IPS-18a (cell line): ENCODE measurements at regions not wholly inside any gene's neighbourhood (a gene's known extent, or its start where the extent isn't known, plus 50 kb on each side); places are given as distances from the start of the nearest gene placed in this dataset.

Source experiments
- H3K27ac ChIP-seq: one replicate; pipeline ENCODE4 v1.5.1; 2013; ENCODE audit warnings: low read length
- H3K27me3 ChIP-seq: one replicate; pipeline ENCODE4 v1.6.1; 2013; ENCODE audit warnings: mild to moderate bottlenecking, low read length; ENCODE audit not compliant: control insufficient read depth, insufficient read depth
- H3K36me3 ChIP-seq: one replicate; pipeline ENCODE4 v1.6.1; 2013; ENCODE audit warnings: low read depth, low read length; ENCODE audit not compliant: control insufficient read depth
- H3K4me1 ChIP-seq: one replicate; pipeline ENCODE4 v1.6.1; 2013; ENCODE audit warnings: low read depth, low read length; ENCODE audit not compliant: control insufficient read depth
- H3K4me3 ChIP-seq: one replicate; pipeline ENCODE4 v1.5.1; 2013; ENCODE audit warnings: low read length
- H3K9ac ChIP-seq: one replicate; pipeline ENCODE4 v1.6.1; 2013; ENCODE audit warnings: mild to moderate bottlenecking, low read length, moderate library complexity
- H3K9me3 ChIP-seq: one replicate; pipeline ENCODE4 v1.6.1; 2013; ENCODE audit warnings: low read depth, low read length; ENCODE audit not compliant: control insufficient read depth

- Histone ChIP-seq H3K9me3 (no peaks in the 10 kb centered on the region), H3K27ac (no peak overlapping the region), H3K27me3 (no peaks in the 10 kb centered on the region), H3K9ac (no peak overlapping the region), H3K4me3 (no peak overlapping the region), H3K4me1 (no peaks in the 10 kb centered on the region), H3K36me3 (no peaks in the 10 kb centered on the region)
Measured at GRCh38 chr11:119810478-119811232, 81.7 kb upstream of the NECTIN1 start.

GRCh38 chr11:119809346-119809745, 80.3 kb upstream of the NECTIN1 start:
- Histone ChIP-seq H3K27ac (no peak overlapping the region), H3K4me1 (no peaks in the 10 kb centered on the region), H3K27me3 (no peaks in the 10 kb centered on the region), H3K4me3 (no peak overlapping the region), H3K36me3 (no peaks in the 10 kb centered on the region), H3K9me3 (no peaks in the 10 kb centered on the region), H3K9ac (no peak overlapping the region)

- Histone ChIP-seq H3K27me3 (no peaks in the 10 kb centered on the region), H3K9me3 (no peaks in the 10 kb centered on the region), H3K9ac (no peak overlapping the region), H3K4me3 (no peak overlapping the region), H3K27ac (no peak overlapping the region), H3K36me3 (no peaks in the 10 kb centered on the region), H3K4me1 (no peaks in the 10 kb centered on the region)
Measured at GRCh38 chr11:119808407-119809185, 79.6 kb upstream of the NECTIN1 start.

- H3K4me1 ChIP-seq = no peaks in the 10 kb centered on the region
- H3K4me3 ChIP-seq = no peak overlapping the region
- no peaks in the 10 kb centered on the region for H3K9me3 ChIP-seq
- no peaks in the 10 kb centered on the region for H3K27me3 ChIP-seq
- no peaks in the 10 kb centered on the region for H3K36me3 ChIP-seq
- H3K9ac ChIP-seq = no peak overlapping the region
- no peak overlapping the region for H3K27ac ChIP-seq
Measured at GRCh38 chr11:119807841-119808240, 78.8 kb upstream of the NECTIN1 start.

GRCh38 chr11:119807402-119807801, 78.4 kb upstream of the NECTIN1 start:
- H3K27me3 ChIP-seq = no peaks in the 10 kb centered on the region
- H3K9ac ChIP-seq = no peak overlapping the region
- no peak overlapping the region for H3K4me3 ChIP-seq
- no peaks in the 10 kb centered on the region for H3K4me1 ChIP-seq
- no peaks in the 10 kb centered on the region for H3K36me3 ChIP-seq
- no peak overlapping the region for H3K27ac ChIP-seq
- H3K9me3 ChIP-seq = no peaks in the 10 kb centered on the region

GRCh38 chr11:119806064-119806915, 77.3 kb upstream of the NECTIN1 start:
- Histone ChIP-seq H3K4me3 (no peak overlapping the region), H3K4me1 (no peaks in the 10 kb centered on the region), H3K9me3 (no peaks in the 10 kb centered on the region), H3K9ac (no peak overlapping the region), H3K27me3 (no peaks in the 10 kb centered on the region), H3K36me3 (no peaks in the 10 kb centered on the region), H3K27ac (no peak overlapping the region)

GRCh38 chr11:119805663-119806062, 76.7 kb upstream of the NECTIN1 start:
- Histone ChIP-seq H3K4me1 (no peaks in the 10 kb centered on the region), H3K27ac (no peak overlapping the region), H3K36me3 (no peaks in the 10 kb centered on the region), H3K4me3 (no peak overlapping the region), H3K9ac (no peak overlapping the region), H3K27me3 (no peaks in the 10 kb centered on the region), H3K9me3 (no peaks in the 10 kb centered on the region)

GRCh38 chr11:119804698-119805097, 75.7 kb upstream of the NECTIN1 start:
- H3K9ac ChIP-seq = no peak overlapping the region
- no peak overlapping the region for H3K27ac ChIP-seq
- no peaks in the 10 kb centered on the region for H3K27me3 ChIP-seq
- H3K9me3 ChIP-seq = no peaks in the 10 kb centered on the region
- no peak overlapping the region for H3K4me3 ChIP-seq
- H3K36me3 ChIP-seq = no peaks in the 10 kb centered on the region
- no peaks in the 10 kb centered on the region for H3K4me1 ChIP-seq

- H3K4me3 ChIP-seq = no peak overlapping the region
- H3K9ac ChIP-seq = no peak overlapping the region
- no peak overlapping the region for H3K27ac ChIP-seq
- H3K27me3 ChIP-seq = no peaks in the 10 kb centered on the region
- H3K4me1 ChIP-seq = no peaks in the 10 kb centered on the region
- H3K9me3 ChIP-seq = no peaks in the 10 kb centered on the region
- H3K36me3 ChIP-seq = no peaks in the 10 kb centered on the region
Measured at GRCh38 chr11:119803726-119804294, 74.8 kb upstream of the NECTIN1 start.

- Histone ChIP-seq H3K36me3 (no peaks in the 10 kb centered on the region), H3K27ac (no peak overlapping the region), H3K27me3 (peaks cover 6% of the 10 kb centered on the region), H3K9me3 (no peaks in the 10 kb centered on the region), H3K4me3 (no peak overlapping the region), H3K4me1 (peaks cover under 1% of the 10 kb centered on the region), H3K9ac (no peak overlapping the region)
Measured at GRCh38 chr11:119803139-119803538, 74.1 kb upstream of the NECTIN1 start.

GRCh38 chr11:119802670-119803069, 73.7 kb upstream of the NECTIN1 start:
- no peaks in the 10 kb centered on the region for H3K36me3 ChIP-seq
- H3K4me1 ChIP-seq = peaks cover 5% of the 10 kb centered on the region
- H3K9ac ChIP-seq = no peak overlapping the region
- H3K27ac ChIP-seq = no peak overlapping the region
- H3K4me3 ChIP-seq = no peak overlapping the region
- no peaks in the 10 kb centered on the region for H3K9me3 ChIP-seq
- peaks cover 11% of the 10 kb centered on the region for H3K27me3 ChIP-seq
